ENCODE measurements at regions not wholly inside any gene's neighbourhood (a gene's known extent, or its start where the extent isn't known, plus 50 kb on each side); places are given as distances from the start of the nearest gene placed in this dataset.

- Histone ChIP-seq H3K9me3 (no peaks in the 10 kb centered on the region), H3K27me3 (no peaks in the 10 kb centered on the region), H3K36me3 (no peaks in the 10 kb centered on the region), H3K4me3 (no peak overlapping the region)
- no peak for DNase-seq
Observed at GRCh38 chrX:128931071-128931470, 592.2 kb downstream of the SMARCA1 start.

DNA sequence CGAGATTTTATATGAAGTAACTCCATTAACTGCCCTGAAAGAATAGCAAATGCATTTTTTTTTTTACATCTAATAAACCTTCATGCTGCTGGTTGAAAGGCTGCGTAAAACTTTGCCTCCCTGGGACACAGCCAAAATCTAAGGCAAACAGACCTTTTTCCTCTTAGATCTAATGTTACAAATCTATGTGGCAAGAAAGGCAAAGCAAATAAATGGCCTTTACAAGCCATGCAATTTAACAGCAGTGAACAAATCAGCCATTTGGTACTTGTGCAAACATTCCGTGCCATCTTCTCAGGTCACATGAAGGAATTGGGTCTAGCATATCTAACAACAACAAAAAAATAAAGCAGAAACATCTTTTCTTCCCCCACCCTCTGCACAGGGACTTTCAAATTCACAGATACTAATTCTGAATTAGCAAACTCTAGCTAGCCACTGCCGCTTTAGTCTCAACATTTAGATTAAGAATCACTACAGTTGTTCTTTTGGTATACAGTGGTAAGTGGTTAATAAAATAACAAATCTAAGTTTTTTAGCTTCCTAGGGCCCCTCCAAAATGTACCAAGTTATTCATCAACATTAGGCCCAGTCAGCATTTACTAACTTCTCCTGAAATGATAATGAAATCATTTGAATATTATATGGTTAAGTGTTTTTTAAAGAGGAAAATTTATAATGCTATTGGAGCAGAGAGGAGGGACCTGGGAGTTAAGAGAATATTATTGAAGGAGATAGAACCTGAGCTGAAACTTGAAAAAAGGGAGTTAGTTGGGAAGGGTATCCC is 593.8 kb downstream of the SMARCA1 start:
- H3K9me3 ChIP-seq, result no peaks in the 10 kb centered on the region
- no peaks in the 10 kb centered on the region for H3K36me3 ChIP-seq
- H3K27me3 ChIP-seq, result no peaks in the 10 kb centered on the region
- DNase-seq, result no peak
- no peak overlapping the region for H3K4me3 ChIP-seq

DNA sequence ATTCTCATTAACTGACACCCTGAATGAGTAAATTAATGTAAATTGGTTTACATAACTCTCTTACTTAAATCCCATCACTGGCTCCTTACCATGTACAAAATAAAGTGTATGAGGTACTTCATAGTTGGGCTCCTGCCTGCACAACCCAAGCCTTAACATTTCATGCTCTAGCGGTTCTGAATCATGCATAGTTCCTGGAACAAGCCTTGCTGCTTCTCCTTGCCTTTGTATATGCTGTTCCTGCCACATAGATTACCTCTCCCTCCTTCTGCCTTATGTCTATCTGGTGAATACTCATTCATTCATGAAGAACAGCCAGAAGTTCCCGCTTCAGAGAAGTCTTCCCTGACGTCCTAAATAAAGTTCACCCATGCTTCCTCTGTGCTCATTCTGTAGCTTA is 594.7 kb downstream of the SMARCA1 start:
- no peaks in the 10 kb centered on the region for H3K9me3 ChIP-seq
- no peaks in the 10 kb centered on the region for H3K36me3 ChIP-seq
- H3K4me3 ChIP-seq, result no peak overlapping the region
- H3K27me3 ChIP-seq, result no peaks in the 10 kb centered on the region
- DNase-seq, result no peak

DNA sequence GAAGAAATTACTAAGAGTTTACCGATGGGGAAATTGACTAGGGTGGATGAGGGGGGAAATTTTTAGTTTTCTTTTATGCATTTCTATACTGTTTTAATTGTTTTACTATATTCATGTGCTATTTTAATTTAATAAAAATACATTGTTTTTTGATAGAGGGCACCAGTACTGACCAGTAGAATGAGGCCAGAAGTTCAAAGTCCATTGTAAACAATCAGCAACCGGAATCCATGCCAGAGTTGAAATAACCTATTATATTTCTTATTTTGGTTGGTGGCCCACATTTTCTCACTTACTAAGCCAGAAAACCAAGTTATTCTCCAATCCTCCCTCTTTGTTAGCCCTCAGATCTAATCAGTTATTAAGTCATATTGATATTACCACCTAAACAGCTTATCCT is 595.9 kb downstream of the SMARCA1 start:
- Histone ChIP-seq H3K4me3 (no peak overlapping the region), H3K9me3 (no peaks in the 10 kb centered on the region), H3K27me3 (no peaks in the 10 kb centered on the region), H3K36me3 (no peaks in the 10 kb centered on the region)
- DNase-seq, result no peak

DNA sequence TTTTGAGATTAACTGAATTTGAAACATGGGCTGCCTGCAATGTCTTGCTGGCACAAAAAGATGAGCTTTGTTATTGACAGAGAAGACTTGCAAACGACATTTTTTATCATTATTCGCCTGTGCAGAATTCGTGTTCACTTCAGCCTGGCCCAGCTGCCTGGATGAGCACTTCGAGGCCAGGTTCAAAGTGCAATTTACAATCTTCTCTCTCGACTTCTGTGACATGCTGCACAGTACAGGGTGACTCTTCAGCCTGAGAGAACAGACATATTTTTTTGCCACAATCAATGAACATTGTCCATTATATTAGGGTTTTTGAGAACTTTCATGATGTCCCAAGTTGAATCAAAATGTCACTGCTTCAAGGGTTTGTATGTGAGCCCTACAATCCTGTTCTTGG is 616.5 kb downstream of the SMARCA1 start:
- no peaks in the 10 kb centered on the region for H3K36me3 ChIP-seq
- no peak overlapping the region for H3K4me3 ChIP-seq
- no peak for DNase-seq
- no peaks in the 10 kb centered on the region for H3K9me3 ChIP-seq
- H3K27me3 ChIP-seq, result no peaks in the 10 kb centered on the region

DNA sequence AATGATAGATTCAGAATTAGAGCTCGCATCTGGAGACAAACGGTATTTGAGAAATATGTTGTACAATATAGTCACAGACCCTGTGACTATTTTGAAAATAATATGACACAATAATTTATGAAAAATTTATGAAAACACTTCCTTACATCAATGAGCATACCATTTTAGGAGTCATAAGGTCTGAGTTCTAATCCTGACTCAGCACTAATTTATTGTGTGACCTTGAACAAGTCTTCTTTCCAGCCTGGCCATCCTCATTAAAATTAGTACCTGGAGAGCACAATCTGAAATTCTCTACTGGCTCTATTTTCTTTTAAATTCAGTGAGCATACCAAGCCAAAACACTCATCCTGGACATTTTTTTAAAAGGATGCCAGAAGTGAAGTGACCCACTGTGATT is 622.3 kb downstream of the SMARCA1 start:
- no peaks in the 10 kb centered on the region for H3K9me3 ChIP-seq
- H3K27me3 ChIP-seq, result no peaks in the 10 kb centered on the region
- no peak for DNase-seq
- no peaks in the 10 kb centered on the region for H3K36me3 ChIP-seq
- H3K4me3 ChIP-seq, result no peak overlapping the region

- no peak overlapping the region for H3K4me3 ChIP-seq
- no peaks in the 10 kb centered on the region for H3K27me3 ChIP-seq
- H3K36me3 ChIP-seq, result no peaks in the 10 kb centered on the region
- DNase-seq, result no peak
- no peaks in the 10 kb centered on the region for H3K9me3 ChIP-seq
Observed at GRCh38 chrX:128897621-128898020, 625.7 kb downstream of the SMARCA1 start.

- Histone ChIP-seq H3K27me3 (no peaks in the 10 kb centered on the region), H3K4me3 (no peak overlapping the region), H3K9me3 (no peaks in the 10 kb centered on the region), H3K36me3 (no peaks in the 10 kb centered on the region)
- DNase-seq, result no peak
Observed at GRCh38 chrX:128891554-128891953, 631.7 kb downstream of the SMARCA1 start.

- H3K4me3 ChIP-seq, result no peak overlapping the region
- no peak for DNase-seq
- H3K36me3 ChIP-seq, result no peaks in the 10 kb centered on the region
- H3K27me3 ChIP-seq, result no peaks in the 10 kb centered on the region
- H3K9me3 ChIP-seq, result no peaks in the 10 kb centered on the region
Observed at GRCh38 chrX:128884430-128884829, 638.9 kb downstream of the SMARCA1 start.

DNA sequence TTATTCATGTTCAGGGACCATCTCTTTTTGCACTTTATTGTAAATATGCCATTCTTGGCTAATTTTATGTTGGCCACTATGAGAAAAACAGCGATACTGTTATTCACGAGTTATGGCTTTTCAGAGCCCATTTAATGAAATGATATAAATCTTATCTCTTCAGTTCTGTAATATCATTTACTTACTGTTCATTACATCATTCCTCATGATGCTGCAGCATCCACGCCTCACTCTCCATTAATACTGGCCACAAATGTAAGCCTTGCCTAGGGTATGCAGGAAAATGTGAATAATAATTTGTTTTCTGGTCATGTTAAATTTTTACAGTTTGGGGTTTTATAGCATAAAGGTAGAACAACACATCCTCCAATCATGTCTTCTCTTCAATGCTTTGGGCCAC is 639.6 kb downstream of the SMARCA1 start:
- H3K27me3 ChIP-seq, result no peaks in the 10 kb centered on the region
- no peak for DNase-seq
- no peaks in the 10 kb centered on the region for H3K9me3 ChIP-seq

GRCh38 chrX:128870361-128870760 is 652.9 kb downstream of the SMARCA1 start:
- no peaks in the 10 kb centered on the region for H3K27me3 ChIP-seq
- no peak overlapping the region for H3K4me3 ChIP-seq
- DNase-seq, result no peak
- no peaks in the 10 kb centered on the region for H3K9me3 ChIP-seq
- H3K36me3 ChIP-seq, result no peaks in the 10 kb centered on the region

More for the DNA sequence above, 639.6 kb downstream of the SMARCA1 start:
- no peak overlapping the region for H3K4me3 ChIP-seq
- no peaks in the 10 kb centered on the region for H3K36me3 ChIP-seq

- no peak overlapping the region for H3K4me3 ChIP-seq
- no peak for DNase-seq
- H3K27me3 ChIP-seq, result no peaks in the 10 kb centered on the region
- H3K36me3 ChIP-seq, result no peaks in the 10 kb centered on the region
- no peaks in the 10 kb centered on the region for H3K9me3 ChIP-seq
Observed at GRCh38 chrX:128862557-128862956, 660.7 kb downstream of the SMARCA1 start.

GRCh38 chrX:128848374-128848773 is 674.9 kb downstream of the SMARCA1 start:
- Histone ChIP-seq H3K36me3 (no peaks in the 10 kb centered on the region), H3K4me3 (no peak overlapping the region), H3K9me3 (no peaks in the 10 kb centered on the region), H3K27me3 (no peaks in the 10 kb centered on the region)
- no peak for DNase-seq

DNA sequence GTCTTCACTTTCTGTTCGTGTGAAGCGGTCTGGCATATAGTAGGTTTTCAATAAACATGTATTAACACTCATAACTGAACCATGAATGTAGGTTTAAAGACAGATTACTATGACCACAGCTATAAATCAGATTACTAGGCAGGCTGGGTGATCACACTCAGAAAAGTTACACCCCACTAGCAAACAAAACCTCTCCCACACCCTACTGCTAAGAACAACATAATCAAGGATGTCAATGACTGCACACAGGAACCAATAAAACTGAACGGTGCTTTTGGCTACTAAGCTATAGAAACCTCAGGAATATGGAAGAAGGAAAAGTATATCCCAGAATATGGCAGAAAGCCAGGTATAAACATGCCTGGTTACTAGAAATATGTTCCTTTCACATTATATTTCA is 676.9 kb downstream of the SMARCA1 start:
- H3K9me3 ChIP-seq, result no peaks in the 10 kb centered on the region
- no peak overlapping the region for H3K4me3 ChIP-seq
- no peak for DNase-seq
- H3K36me3 ChIP-seq, result no peaks in the 10 kb centered on the region
- H3K27me3 ChIP-seq, result no peaks in the 10 kb centered on the region

GRCh38 chrX:128818690-128819089 is 704.6 kb downstream of the SMARCA1 start:
- Histone ChIP-seq H3K27me3 (no peaks in the 10 kb centered on the region), H3K9me3 (no peaks in the 10 kb centered on the region)
- DNase-seq, result no peak

DNA sequence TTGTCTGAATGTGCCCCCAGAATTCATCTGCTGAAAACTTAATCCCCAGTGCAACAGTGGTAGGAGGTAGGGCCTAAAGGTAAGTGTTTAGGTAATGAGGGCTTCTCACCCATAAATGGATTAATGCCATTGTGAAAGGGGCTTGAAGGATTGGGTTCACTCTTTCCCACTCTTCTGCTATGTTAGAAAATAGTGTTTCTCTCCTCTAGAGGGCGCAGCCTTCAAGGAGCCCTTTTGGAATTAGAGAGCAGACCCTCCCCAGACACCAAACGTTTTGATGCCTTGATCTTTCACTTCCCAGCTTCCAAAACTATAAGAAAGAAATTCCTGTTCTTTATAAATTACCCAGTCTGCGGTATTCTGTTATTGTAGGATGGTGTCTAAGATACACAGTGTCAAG is 706.4 kb downstream of the SMARCA1 start:
- DNase-seq, result no peak
- H3K27me3 ChIP-seq, result no peaks in the 10 kb centered on the region
- no peak overlapping the region for H3K4me3 ChIP-seq
- H3K9me3 ChIP-seq, result no peaks in the 10 kb centered on the region
- H3K36me3 ChIP-seq, result no peaks in the 10 kb centered on the region

More at GRCh38 chrX:128818690-128819089, 704.6 kb downstream of the SMARCA1 start:
- Histone ChIP-seq H3K4me3 (no peak overlapping the region), H3K36me3 (no peaks in the 10 kb centered on the region)

GRCh38 chrX:128807367-128807766 is 715.9 kb downstream of the SMARCA1 start:
- H3K36me3 ChIP-seq, result no peaks in the 10 kb centered on the region
- H3K4me3 ChIP-seq, result no peak overlapping the region
- no peaks in the 10 kb centered on the region for H3K9me3 ChIP-seq
- no peaks in the 10 kb centered on the region for H3K27me3 ChIP-seq
- no peak for DNase-seq

- no peaks in the 10 kb centered on the region for H3K27me3 ChIP-seq
- no peaks in the 10 kb centered on the region for H3K36me3 ChIP-seq
- H3K4me3 ChIP-seq, result no peak overlapping the region
- DNase-seq, result no peak
- no peaks in the 10 kb centered on the region for H3K9me3 ChIP-seq
Observed at GRCh38 chrX:128805236-128805635, 718.1 kb downstream of the SMARCA1 start.
